ENCODE measurements at regions not wholly inside any gene's neighbourhood (a gene's known extent, or its start where the extent isn't known, plus 50 kb on each side); places are given as distances from the start of the nearest gene placed in this dataset.
A peak's percentile ranks its signal among the peaks of the same experiment; 100 is the strongest.

DNA sequence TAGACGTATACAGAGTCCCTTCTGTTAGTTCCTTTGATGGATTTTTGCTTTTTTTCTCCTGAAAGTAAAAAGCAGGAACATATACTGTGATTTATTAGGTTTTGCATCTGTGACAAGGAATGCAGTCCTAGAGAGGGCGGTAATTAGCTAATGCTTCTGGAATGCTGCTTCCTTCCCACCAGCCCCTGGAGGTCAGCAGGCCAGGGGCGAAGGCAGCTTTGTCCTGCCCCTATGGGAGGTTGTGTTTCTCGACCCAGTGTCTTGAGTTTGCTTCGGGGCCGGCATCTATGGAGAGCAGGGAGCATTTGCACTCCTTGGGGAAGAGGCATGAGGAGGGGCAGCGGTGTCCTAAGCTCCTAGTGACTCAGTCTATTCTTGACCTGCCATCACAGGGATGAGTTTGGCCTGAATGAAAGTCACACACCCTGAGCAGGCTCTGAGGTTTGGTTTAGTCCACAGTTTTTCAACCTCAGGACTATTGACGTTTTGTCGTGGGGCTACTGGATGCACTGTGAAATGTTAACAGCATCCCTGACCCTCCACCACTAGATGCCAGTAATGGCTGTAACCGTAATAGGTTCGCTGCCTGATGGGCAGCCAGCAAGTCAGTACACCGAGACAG, 85.0 kb upstream of the KCNJ15 start:
- peak; percentile 79 for ATAC-seq (ENCODE audit: low read depth)

More for the DNA sequence above, 85.0 kb upstream of the KCNJ15 start:
- peak overlapping the region; percentile 64 for H2AFZ ChIP-seq (replicated peaks; ENCODE audit: low read length, poor library complexity)
- H3K27ac ChIP-seq (ENCODE audit: insufficient read depth, low read length), result peak overlapping the region; percentile 49
- H3K4me1 ChIP-seq (ENCODE audit: control insufficient read depth, insufficient read depth, low read length), result peaks cover 15% of the 10 kb centered on the region
- H3K23ac ChIP-seq (ENCODE audit: low read depth, low read length), result peak overlapping the region; percentile 26; the same call in 1 of the 2 replicates
- WGBS, 2 experiments (ENCODE audit: extremely low coverage in 2 of 2, insufficient read length in 1 of 2), result 32% methylated on average over 3 of the region's 12 CpGs; no CpG with 5 or more reads in 1 of the 2 experiments
- peak overlapping the region; percentile 94 for H2BK20ac ChIP-seq (ENCODE audit: low read depth, low read length)
- H2BK120ac ChIP-seq (ENCODE audit: low read depth, low read length), result peak overlapping the region; percentile 75
- no peaks in the 10 kb centered on the region for H3K9me3 ChIP-seq (ENCODE audit: control insufficient read depth, insufficient read depth, low read length)
- 0 out of 2 replicates have a peak, but pooled peaks cover 3% of the 10 kb centered on the region for H3K27me3 ChIP-seq (ENCODE audit: control insufficient read depth, insufficient read depth, low read length)
- H2AK5ac ChIP-seq (ENCODE audit: low read depth, low read length), result peak overlapping the region; percentile 87
- peak overlapping the region; percentile 52 to 67; a peak in 3 of 4 replicates for H4K8ac ChIP-seq (ENCODE audit: low read depth in 2 of 2, low read length in 2 of 2)
- H2BK15ac ChIP-seq (ENCODE audit: low read depth, low read length), result peak overlapping the region; percentile 89; the same call in 2 of the 3 replicates
- POLR2A ChIA-PET (ENCODE audit: unreplicated experiment), result interaction anchor here (0.6 kb wide), 1 partner anchor 22 kb away, joined by 11 read pairs; no protein-coding TSS in a partner anchor
- H2BK5ac ChIP-seq (ENCODE audit: low read depth, low read length, poor library complexity, severe bottlenecking), result no peak overlapping the region
- no peaks in the 10 kb centered on the region for H4K20me1 ChIP-seq (ENCODE audit: insufficient read depth, low read length)
- no peaks in the 10 kb centered on the region for H3K79me1 ChIP-seq (ENCODE audit: low read depth in 1 of 2, low read length in 2 of 2)
- H4K91ac ChIP-seq (ENCODE audit: insufficient read depth, low read depth, low read length), result peak overlapping the region; percentile 82
- no peak overlapping the region for H3K4me2 ChIP-seq (ENCODE audit: low read depth, low read length)
- no peak overlapping the region; the same call in 1 of the 2 replicates for H3K18ac ChIP-seq (ENCODE audit: low read depth, low read length)
- H2AK9ac ChIP-seq (replicated peaks; ENCODE audit: low read depth, low read length, poor library complexity), result no peak overlapping the region
- no peak for TF ChIP-seq USF2 (IDR thresholded peaks at IDR 0.05; ENCODE audit: low read depth, low read length)
- TF ChIP-seq CTCF (conservative IDR thresholded peaks at IDR 0.05; ENCODE audit: low read depth, low read length), result 0 out of 2 replicates have a peak, but pooled peaks have one; percentile 11
- TF ChIP-seq, protein P1, sequence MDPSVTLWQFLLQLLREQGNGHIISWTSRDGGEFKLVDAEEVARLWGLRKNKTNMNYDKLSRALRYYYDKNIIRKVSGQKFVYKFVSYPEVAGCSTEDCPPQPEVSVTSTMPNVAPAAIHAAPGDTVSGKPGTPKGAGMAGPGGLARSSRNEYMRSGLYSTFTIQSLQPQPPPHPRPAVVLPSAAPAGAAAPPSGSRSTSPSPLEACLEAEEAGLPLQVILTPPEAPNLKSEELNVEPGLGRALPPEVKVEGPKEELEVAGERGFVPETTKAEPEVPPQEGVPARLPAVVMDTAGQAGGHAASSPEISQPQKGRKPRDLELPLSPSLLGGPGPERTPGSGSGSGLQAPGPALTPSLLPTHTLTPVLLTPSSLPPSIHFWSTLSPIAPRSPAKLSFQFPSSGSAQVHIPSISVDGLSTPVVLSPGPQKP (IDR thresholded peaks at IDR 0.05; ENCODE audit: borderline replicate concordance, low read depth, low read length), result no peak
- TF ChIP-seq MAFK (IDR thresholded peaks at IDR 0.05; ENCODE audit: low read depth, low read length), result no peak
- no peak for TF ChIP-seq SMC3 (IDR thresholded peaks at IDR 0.05; ENCODE audit: low read depth, low read length)
- TF ChIP-seq MXI1 (IDR thresholded peaks at IDR 0.05; ENCODE audit: borderline replicate concordance, low read depth, low read length), result no peak
- TF ChIP-seq RAD21 (IDR thresholded peaks at IDR 0.05; ENCODE audit: low read length), result peak; percentile 6; the same call in 1 of the 2 replicates
- TF ChIP-seq RCOR1 (IDR thresholded peaks at IDR 0.05; ENCODE audit: insufficient replicate concordance, low read length), result no peak
- no peaks in the 10 kb centered on the region for H3K36me3 ChIP-seq (ENCODE audit: control insufficient read depth, insufficient read depth, low read length)
- DNase-seq, result peak; percentile 45
- H3K56ac ChIP-seq (ENCODE audit: extremely low read depth, insufficient read depth, low read length), result no peak overlapping the region; the same call in 1 of the 2 replicates
- H3K9me1 ChIP-seq (ENCODE audit: insufficient read depth, low read length), result peaks cover 11% of the 10 kb centered on the region; the same call in 1 of the 2 replicates
- BruUV-seq (replicated peaks), result no TSS peak
- no peak overlapping the region; the same call in 1 of the 2 replicates for H4K5ac ChIP-seq (ENCODE audit: low read depth, low read length)
- intact Hi-C loops (cut with micrococcal nuclease) (loop anchor here (1.0 to 5.0 kb wide), 2 partner anchors 45 to 180 kb away; no protein-coding TSS in a partner anchor), dilution Hi-C loops (cut with HindIII; ENCODE audit: low sequenced_read_pairs, unreplicated experiment) (no loop called here), in situ Hi-C loops (cut with MboI; ENCODE audit: low sequenced_read_pairs) (loop anchor here (5.0 kb wide), 1 partner anchor 40 kb away; no protein-coding TSS in a partner anchor)
- no peak overlapping the region for H3K9ac ChIP-seq (ENCODE audit: low read depth, low read length)
- CTCF ChIA-PET, result interaction anchor here (0.6 to 6.6 kb wide), 7 partner anchors 13 to 471 kb away, joined by 3 to 48 read pairs (median 5); partner anchors contain the start of gene KCNJ15
- no peak overlapping the region for H3K4me3 ChIP-seq (ENCODE audit: insufficient read depth, low read depth, low read length)
- peak overlapping the region; percentile 70 for H3K4ac ChIP-seq (ENCODE audit: low read depth, low read length)
- H3K14ac ChIP-seq (replicated peaks; ENCODE audit: low read depth, low read length), result peak overlapping the region; percentile 31

Measured in IMR-90 (cell line).